OCI-LY1 (cell line): ENCODE measurements at regions not wholly inside any gene's neighbourhood (a gene's known extent, or its start where the extent isn't known, plus 50 kb on each side); places are given as distances from the start of the nearest gene placed in this dataset.

Source experiments
- H2AFZ ChIP-seq: fragments of 200-600 bp; sonication (generic), shearing (Covaris generic); 2 replicates; pipeline ENCODE4 v1.6.0; 2014; ENCODE audit warnings: antibody characterized with exemption, mild to moderate bottlenecking, low read length
- H3F3A ChIP-seq: fragments of 200-600 bp; sonication (generic), shearing (Covaris generic); 2 replicates; pipeline ENCODE4 v1.6.0; 2014; ENCODE audit warnings: mild to moderate bottlenecking, antibody characterized with exemption, low read length, moderate library complexity; ENCODE audit not compliant: insufficient read depth
- H3K27ac ChIP-seq: fragments of 200-600 bp; sonication (generic); 2 replicates; pipeline ENCODE4 v1.5.1; 2014; ENCODE audit warnings: low read length, mixed run types, mild to moderate bottlenecking, low read depth; ENCODE audit not compliant: poor library complexity, severe bottlenecking
- H3K27me3 ChIP-seq: fragments of 200-600 bp; sonication (generic); 2 replicates; pipeline ENCODE4 v1.6.0; 2014; ENCODE audit warnings: antibody characterized with exemption, mild to moderate bottlenecking, low read length, moderate library complexity; ENCODE audit not compliant: insufficient read depth
- H3K36me3 ChIP-seq: fragments of 200-600 bp; sonication (generic); 2 replicates; pipeline ENCODE4 v1.6.1; 2014; ENCODE audit warnings: mild to moderate bottlenecking, antibody characterized with exemption, low read length, moderate library complexity, mixed read lengths; ENCODE audit not compliant: insufficient read depth
- H3K4me1 ChIP-seq: fragments of 200-600 bp; sonication (generic); 2 replicates; pipeline ENCODE4 v1.5.1; 2014; ENCODE audit warnings: mild to moderate bottlenecking, low read length, moderate library complexity; ENCODE audit not compliant: insufficient read depth, severe bottlenecking
- H3K4me2 ChIP-seq: fragments of 200-600 bp; sonication (generic), shearing (Covaris generic); 2 replicates; pipeline ENCODE4 v1.6.1; 2014; ENCODE audit warnings: low read length
- H3K4me3 ChIP-seq: fragments of 200-600 bp; sonication (generic); 2 replicates; pipeline ENCODE4 v1.5.1; 2014; ENCODE audit warnings: low read length, low read depth, mild to moderate bottlenecking, mixed read lengths; ENCODE audit not compliant: poor library complexity, severe bottlenecking
- H3K79me2 ChIP-seq: fragments of 200-600 bp; shearing (Covaris generic); 2 replicates; pipeline ENCODE4 v1.6.1; 2016; ENCODE audit warnings: mixed run types, low read length, mixed read lengths; ENCODE audit not compliant: insufficient read depth
- H3K9ac ChIP-seq: fragments of 200-600 bp; sonication (generic), shearing (Covaris generic); 2 replicates; pipeline ENCODE4 v1.6.1; 2014; ENCODE audit warnings: mild to moderate bottlenecking, low read length, mixed read lengths
- H3K9me2 ChIP-seq: fragments of 200-600 bp; sonication (generic), shearing (Covaris generic); 2 replicates; pipeline ENCODE4 v1.6.1; 2014; ENCODE audit warnings: low read depth, mild to moderate bottlenecking, low read length, mixed read lengths
- H3K9me3 ChIP-seq: fragments of 200-600 bp; shearing (Covaris generic); 2 replicates; pipeline ENCODE4 v1.6.1; 2014; ENCODE audit warnings: low read length, mixed read lengths
- H4K20me1 ChIP-seq: fragments of 200-600 bp; sonication (generic), shearing (Covaris generic); 2 replicates; pipeline ENCODE4 v1.6.0; 2016; ENCODE audit warnings: mild to moderate bottlenecking, low read length; ENCODE audit not compliant: insufficient read depth
- CTCF ChIP-seq: fragments of 200-600 bp; sonication (generic), shearing (Covaris generic); IDR thresholded peaks from 2 replicates; pipeline ENCODE4 v1.5.1; 2017; ENCODE audit warnings: mild to moderate bottlenecking, antibody characterized with exemption, low read length, moderate library complexity, mixed read lengths
- EZH2 ChIP-seq: fragments of 200-600 bp; sonication (generic), shearing (Covaris generic); IDR thresholded peaks from 2 replicates; pipeline ENCODE4 v1.8.0; 2017; ENCODE audit warnings: borderline replicate concordance, mixed run types, mild to moderate bottlenecking, antibody characterized with exemption, low read length, moderate library complexity, mixed read lengths

DNA sequence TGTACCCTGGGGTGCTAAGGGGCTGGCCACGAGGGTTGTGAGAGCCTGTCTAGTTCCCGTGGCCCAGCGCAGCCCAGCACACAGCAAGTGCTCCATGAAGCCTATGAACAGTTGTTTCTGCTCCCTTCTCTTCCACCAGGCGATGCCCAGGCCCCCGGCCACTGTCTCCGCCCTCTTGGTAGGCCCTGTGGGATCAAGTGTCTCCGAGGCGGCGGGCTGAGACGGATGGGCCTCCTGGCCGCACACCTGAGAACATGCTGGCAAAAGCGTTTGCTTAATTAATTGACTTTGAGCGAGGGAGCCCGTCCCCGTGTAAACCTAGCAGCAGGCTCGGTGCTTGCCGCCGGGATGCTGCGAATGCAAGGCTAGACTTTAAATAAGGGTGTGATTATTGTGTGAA is 129.7 kb upstream of the GSE1 start:
- Histone ChIP-seq H3K79me2 (no peaks in the 10 kb centered on the region), H3K4me1 (peaks cover 10% of the 10 kb centered on the region), H4K20me1 (no peaks in the 10 kb centered on the region), H3K9me2 (no peaks in the 10 kb centered on the region), H3F3A (no peaks in the 10 kb centered on the region), H3K36me3 (no peaks in the 10 kb centered on the region), H2AFZ (no peak overlapping the region), H3K9ac (no peak overlapping the region), H3K27ac (no peak overlapping the region), H3K4me2 (no peak overlapping the region), H3K9me3 (no peaks in the 10 kb centered on the region), H3K27me3 (peaks cover 8% of the 10 kb centered on the region; the same call in 1 of the 2 replicates), H3K4me3 (no peak overlapping the region)
- TF ChIP-seq EZH2: no peak

DNA sequence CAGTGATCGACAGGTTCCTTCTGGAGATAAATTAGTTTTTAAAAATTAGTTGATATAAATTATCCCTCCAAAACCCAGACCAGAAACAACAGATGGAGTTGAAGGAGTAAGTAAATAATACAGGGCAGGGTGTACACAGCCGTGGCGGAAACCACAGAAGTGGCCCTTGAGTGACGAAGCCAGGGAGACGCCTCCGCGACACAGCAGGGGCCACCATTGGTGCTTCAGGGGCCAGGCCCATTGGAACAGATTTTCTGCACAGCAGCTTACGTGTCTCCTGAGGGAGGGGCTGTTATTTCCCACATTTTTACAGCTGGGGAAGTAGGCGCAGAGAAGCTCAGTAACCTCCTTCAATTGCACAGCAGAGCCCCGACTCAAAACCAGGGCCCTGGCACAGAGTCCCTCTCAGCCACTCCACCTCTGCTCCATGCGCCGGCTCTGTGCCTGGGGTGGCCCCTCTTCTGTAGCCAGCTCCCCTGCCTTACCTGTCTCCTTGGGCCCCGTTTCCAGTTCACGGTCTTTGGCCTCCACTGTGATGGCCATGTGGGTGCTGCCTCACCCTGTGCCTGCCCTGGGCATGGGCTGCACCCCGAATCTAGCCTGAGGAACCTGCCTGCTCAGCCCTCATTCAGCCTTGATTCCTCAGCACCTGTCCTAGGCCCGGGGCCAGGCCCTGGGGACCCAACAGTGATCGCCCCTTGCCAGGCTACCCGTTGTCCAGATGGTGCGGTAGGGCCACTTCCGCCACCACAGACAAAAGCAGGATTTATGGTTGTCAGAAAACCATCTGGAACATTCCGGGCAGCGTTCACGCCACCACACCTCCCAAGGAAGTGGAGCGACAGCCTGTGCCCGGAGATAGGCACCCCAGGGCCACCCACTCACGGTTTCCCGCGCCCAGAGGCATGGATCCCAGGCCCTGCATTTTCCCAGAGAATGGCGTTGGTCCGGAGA is 128.5 kb upstream of the GSE1 start:
- Histone ChIP-seq H3K4me3 (no peak overlapping the region), H3K79me2 (no peaks in the 10 kb centered on the region), H3K4me2 (no peak overlapping the region), H2AFZ (no peak overlapping the region), H3K27ac (no peak overlapping the region), H3F3A (no peaks in the 10 kb centered on the region), H3K9me3 (no peaks in the 10 kb centered on the region), H4K20me1 (no peaks in the 10 kb centered on the region), H3K9ac (no peak overlapping the region), H3K9me2 (no peaks in the 10 kb centered on the region), H3K36me3 (no peaks in the 10 kb centered on the region), H3K4me1 (peaks cover 10% of the 10 kb centered on the region), H3K27me3 (peaks cover 8% of the 10 kb centered on the region; the same call in 1 of the 2 replicates)
- TF ChIP-seq CTCF: no peak
- TF ChIP-seq EZH2: no peak

- Histone ChIP-seq H4K20me1 (no peaks in the 10 kb centered on the region), H3K79me2 (no peaks in the 10 kb centered on the region), H3K27me3 (peaks cover 8% of the 10 kb centered on the region; the same call in 1 of the 2 replicates), H3K4me3 (no peak overlapping the region), H3K9ac (no peak overlapping the region), H3F3A (no peaks in the 10 kb centered on the region), H3K36me3 (no peaks in the 10 kb centered on the region), H3K9me3 (no peaks in the 10 kb centered on the region), H3K4me2 (no peak overlapping the region), H3K4me1 (peaks cover 8% of the 10 kb centered on the region), H2AFZ (no peak overlapping the region), H3K9me2 (no peaks in the 10 kb centered on the region), H3K27ac (no peak overlapping the region)
- TF ChIP-seq CTCF (no peak), EZH2 (no peak)
Measured at GRCh38 chr16:85485379-85485778, 127.7 kb upstream of the GSE1 start.
